ENCODE measurements at regions not wholly inside any gene's neighbourhood (a gene's known extent, or its start where the extent isn't known, plus 50 kb on each side); places are given as distances from the start of the nearest gene placed in this dataset.
"Not testable (repeated sequence)": the region's sequence is repeated elsewhere in the genome, so short reads cannot be mapped to it uniquely, and the experiment has no call there.

GRCh38 chr1:30465096-30465495 is 258.3 kb downstream of the MATN1 start:
- DNase-seq (ENCODE audit: low read depth): no peak
- TF ChIP-seq CTCF (IDR thresholded peaks at IDR 0.05; ENCODE audit: low read depth, low read length, missing control alignments): no peak
- no peak overlapping the region for H3K4me3 ChIP-seq (ENCODE audit: low read depth, low read length)
- in situ Hi-C loops (cut with HindIII; ENCODE audit: low sequenced_read_pairs): no loop called here

GRCh38 chr1:30464187-30464617 is 259.2 kb downstream of the MATN1 start:
- no peak for DNase-seq (ENCODE audit: low read depth)
- no peak for TF ChIP-seq CTCF (IDR thresholded peaks at IDR 0.05; ENCODE audit: low read depth, low read length, missing control alignments)
- in situ Hi-C loops (cut with HindIII; ENCODE audit: low sequenced_read_pairs): no loop called here
- no peak overlapping the region for H3K4me3 ChIP-seq (ENCODE audit: low read depth, low read length)

GRCh38 chr1:30462826-30463425 is 260.5 kb downstream of the MATN1 start:
- no peak for TF ChIP-seq CTCF (IDR thresholded peaks at IDR 0.05; ENCODE audit: low read depth, low read length, missing control alignments)
- DNase-seq (ENCODE audit: low read depth): no peak
- H3K4me3 ChIP-seq (ENCODE audit: low read depth, low read length): no peak overlapping the region
- in situ Hi-C loops (cut with HindIII; ENCODE audit: low sequenced_read_pairs): no loop called here

- no peak for DNase-seq (ENCODE audit: low read depth)
- TF ChIP-seq CTCF (IDR thresholded peaks at IDR 0.05; ENCODE audit: low read depth, low read length, missing control alignments): no peak
- H3K4me3 ChIP-seq (ENCODE audit: low read depth, low read length): no peak overlapping the region
- in situ Hi-C loops (cut with HindIII; ENCODE audit: low sequenced_read_pairs): no loop called here
Observed at GRCh38 chr1:30462166-30462565, 261.2 kb downstream of the MATN1 start.

- TF ChIP-seq CTCF (IDR thresholded peaks at IDR 0.05; ENCODE audit: low read depth, low read length, missing control alignments): no peak
- in situ Hi-C loops (cut with HindIII; ENCODE audit: low sequenced_read_pairs): no loop called here
- no peak for DNase-seq (ENCODE audit: low read depth)
- H3K4me3 ChIP-seq (ENCODE audit: low read depth, low read length): no peak overlapping the region
Observed at GRCh38 chr1:30461640-30462039, 261.7 kb downstream of the MATN1 start.

- no peak for TF ChIP-seq CTCF (IDR thresholded peaks at IDR 0.05; ENCODE audit: low read depth, low read length, missing control alignments)
- DNase-seq (ENCODE audit: low read depth): no peak
- in situ Hi-C loops (cut with HindIII; ENCODE audit: low sequenced_read_pairs): no loop called here
- no peak overlapping the region for H3K4me3 ChIP-seq (ENCODE audit: low read depth, low read length)
Observed at GRCh38 chr1:30460661-30461060, 262.7 kb downstream of the MATN1 start.

GRCh38 chr1:30458730-30459485 is 264.5 kb downstream of the MATN1 start:
- H3K4me3 ChIP-seq (ENCODE audit: low read depth, low read length); DNase-seq (ENCODE audit: low read depth); in situ Hi-C loops (cut with HindIII; ENCODE audit: low sequenced_read_pairs): not testable (repeated sequence)
